ENCODE measurements at regions not wholly inside any gene's neighbourhood (a gene's known extent, or its start where the extent isn't known, plus 50 kb on each side); places are given as distances from the start of the nearest gene placed in this dataset.

DNA sequence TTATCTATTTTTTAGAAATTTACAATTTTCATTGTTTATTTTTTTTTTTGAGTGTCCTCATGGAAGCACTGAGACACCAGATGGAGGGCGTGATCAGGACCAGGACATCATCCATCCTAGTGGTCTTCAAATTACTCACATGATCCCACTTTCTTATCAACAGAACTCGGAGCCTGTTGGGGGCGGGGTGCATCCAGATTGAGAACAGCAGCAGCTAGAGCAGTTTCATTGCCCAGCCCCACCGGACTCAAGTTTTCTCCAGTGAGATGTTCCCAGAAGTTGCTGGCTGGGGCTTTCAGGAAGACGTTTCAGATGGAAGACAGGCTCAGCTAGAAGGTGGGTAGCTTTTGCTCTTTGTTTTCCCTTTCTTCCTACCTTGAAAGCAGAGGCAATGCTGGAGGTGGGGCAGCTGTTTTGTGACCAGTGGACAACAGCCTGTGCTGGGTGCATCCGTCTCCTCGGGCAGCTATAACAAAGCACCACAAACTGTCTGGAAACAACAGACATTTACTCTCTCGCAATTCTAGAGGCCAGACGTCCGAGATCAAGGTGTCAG is 562.1 kb downstream of the TBC1D22A start:
- TF ChIP-seq POLR2A (IDR thresholded peaks at IDR 0.05), result no peak
- TF ChIP-seq, protein P1, sequence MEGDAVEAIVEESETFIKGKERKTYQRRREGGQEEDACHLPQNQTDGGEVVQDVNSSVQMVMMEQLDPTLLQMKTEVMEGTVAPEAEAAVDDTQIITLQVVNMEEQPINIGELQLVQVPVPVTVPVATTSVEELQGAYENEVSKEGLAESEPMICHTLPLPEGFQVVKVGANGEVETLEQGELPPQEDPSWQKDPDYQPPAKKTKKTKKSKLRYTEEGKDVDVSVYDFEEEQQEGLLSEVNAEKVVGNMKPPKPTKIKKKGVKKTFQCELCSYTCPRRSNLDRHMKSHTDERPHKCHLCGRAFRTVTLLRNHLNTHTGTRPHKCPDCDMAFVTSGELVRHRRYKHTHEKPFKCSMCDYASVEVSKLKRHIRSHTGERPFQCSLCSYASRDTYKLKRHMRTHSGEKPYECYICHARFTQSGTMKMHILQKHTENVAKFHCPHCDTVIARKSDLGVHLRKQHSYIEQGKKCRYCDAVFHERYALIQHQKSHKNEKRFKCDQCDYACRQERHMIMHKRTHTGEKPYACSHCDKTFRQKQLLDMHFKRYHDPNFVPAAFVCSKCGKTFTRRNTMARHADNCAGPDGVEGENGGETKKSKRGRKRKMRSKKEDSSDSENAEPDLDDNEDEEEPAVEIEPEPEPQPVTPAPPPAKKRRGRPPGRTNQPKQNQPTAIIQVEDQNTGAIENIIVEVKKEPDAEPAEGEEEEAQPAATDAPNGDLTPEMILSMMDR (IDR thresholded peaks at IDR 0.05), result no peak
